AG04449 (cell line): ENCODE measurements at regions not wholly inside any gene's neighbourhood (a gene's known extent, or its start where the extent isn't known, plus 50 kb on each side); places are given as distances from the start of the nearest gene placed in this dataset.

Experiments used
- CTCF ChIA-PET: fragments of 350-600 bp; formaldehyde crosslinking; extraction: SDS; loops from one replicate; lab custom pipeline; 2021; ENCODE audit warnings: antibody characterized with exemption; lab: Yijun Ruan, JAX
- POLR2A ChIA-PET: fragments of 400-600, 350-600 bp; formaldehyde crosslinking; extraction: SDS; loops from one replicate; lab custom pipeline; 2020; ENCODE audit warnings: antibody characterized with exemption, inconsistent platforms; lab: Yijun Ruan, JAX
- DNase-seq: peaks from one replicate; pipeline ENCODE4 v3.0.0-alpha.2; 2010; ENCODE audit warnings: low read depth, low spot score
- H3K4me3 ChIP-seq: 2 replicates; pipeline ENCODE4 v1.5.1; 2011; ENCODE audit warnings: low read depth, mild to moderate bottlenecking, control low read depth, low read length
- TF ChIP-seq, protein P1 (sequence below): IDR thresholded peaks from one replicate; pipeline ENCODE4 v1.5.1; 2011; ENCODE audit warnings: mild to moderate bottlenecking, moderate library complexity, low read length, control low read depth, inconsistent platforms; ENCODE audit not compliant: insufficient read depth; ENCODE audit errors: missing control alignments

- TF ChIP-seq, protein P1, sequence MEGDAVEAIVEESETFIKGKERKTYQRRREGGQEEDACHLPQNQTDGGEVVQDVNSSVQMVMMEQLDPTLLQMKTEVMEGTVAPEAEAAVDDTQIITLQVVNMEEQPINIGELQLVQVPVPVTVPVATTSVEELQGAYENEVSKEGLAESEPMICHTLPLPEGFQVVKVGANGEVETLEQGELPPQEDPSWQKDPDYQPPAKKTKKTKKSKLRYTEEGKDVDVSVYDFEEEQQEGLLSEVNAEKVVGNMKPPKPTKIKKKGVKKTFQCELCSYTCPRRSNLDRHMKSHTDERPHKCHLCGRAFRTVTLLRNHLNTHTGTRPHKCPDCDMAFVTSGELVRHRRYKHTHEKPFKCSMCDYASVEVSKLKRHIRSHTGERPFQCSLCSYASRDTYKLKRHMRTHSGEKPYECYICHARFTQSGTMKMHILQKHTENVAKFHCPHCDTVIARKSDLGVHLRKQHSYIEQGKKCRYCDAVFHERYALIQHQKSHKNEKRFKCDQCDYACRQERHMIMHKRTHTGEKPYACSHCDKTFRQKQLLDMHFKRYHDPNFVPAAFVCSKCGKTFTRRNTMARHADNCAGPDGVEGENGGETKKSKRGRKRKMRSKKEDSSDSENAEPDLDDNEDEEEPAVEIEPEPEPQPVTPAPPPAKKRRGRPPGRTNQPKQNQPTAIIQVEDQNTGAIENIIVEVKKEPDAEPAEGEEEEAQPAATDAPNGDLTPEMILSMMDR, result no peak
- POLR2A ChIA-PET, result no interaction called here
- no peak for DNase-seq
- CTCF ChIA-PET, result no interaction called here
- H3K4me3 ChIP-seq, result no peak overlapping the region
These were observed 236.6 kb upstream of the MMADHC start for GRCh38 chr2:149824136-149824535.

- DNase-seq, result no peak
- ChIA-PET CTCF (no interaction called here), POLR2A (no interaction called here)
- TF ChIP-seq, protein P1, result no peak
- H3K4me3 ChIP-seq, result no peak overlapping the region
These were observed 231.9 kb upstream of the MMADHC start for GRCh38 chr2:149819356-149819957.

DNA sequence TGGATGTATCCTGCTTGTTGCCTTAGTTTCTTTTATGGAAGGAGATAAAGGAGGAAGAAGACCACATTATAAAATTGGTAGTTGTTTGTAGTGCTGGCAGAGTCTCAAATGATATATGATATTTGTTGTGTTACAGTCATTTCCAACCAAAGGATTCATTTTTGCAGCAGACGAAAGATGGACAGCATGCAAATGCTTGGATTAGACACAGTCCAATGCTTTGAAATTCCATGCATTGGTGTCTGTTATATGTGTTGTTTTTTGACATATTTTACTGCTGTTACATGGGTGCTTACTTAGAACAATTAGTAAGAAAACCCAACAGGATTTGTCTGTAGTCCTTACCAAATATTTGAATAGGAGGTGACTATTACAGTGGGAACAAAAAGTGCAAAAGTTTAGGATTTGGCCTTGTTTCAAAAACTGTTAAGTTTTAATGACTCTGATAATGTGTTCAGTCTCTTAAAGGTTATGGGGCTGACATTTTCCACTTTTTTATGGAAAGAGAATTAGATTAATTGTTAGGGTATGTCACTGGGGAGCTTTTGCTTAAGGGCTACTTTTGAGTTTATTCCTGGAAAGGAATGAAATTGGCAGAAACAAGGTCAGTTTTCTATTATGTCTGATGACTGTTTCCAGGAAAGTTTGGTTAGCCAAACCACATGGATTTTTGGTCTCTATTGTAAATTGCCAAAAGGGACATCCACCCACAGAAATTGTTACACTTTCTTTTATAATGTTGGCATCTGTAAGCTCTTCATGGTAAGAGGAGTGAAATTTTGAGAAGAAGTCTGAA is 229.4 kb upstream of the MMADHC start:
- no peak overlapping the region for H3K4me3 ChIP-seq
- ChIA-PET CTCF (no interaction called here), POLR2A (no interaction called here)
- TF ChIP-seq, protein P1, result no peak
- DNase-seq, result no peak

DNA sequence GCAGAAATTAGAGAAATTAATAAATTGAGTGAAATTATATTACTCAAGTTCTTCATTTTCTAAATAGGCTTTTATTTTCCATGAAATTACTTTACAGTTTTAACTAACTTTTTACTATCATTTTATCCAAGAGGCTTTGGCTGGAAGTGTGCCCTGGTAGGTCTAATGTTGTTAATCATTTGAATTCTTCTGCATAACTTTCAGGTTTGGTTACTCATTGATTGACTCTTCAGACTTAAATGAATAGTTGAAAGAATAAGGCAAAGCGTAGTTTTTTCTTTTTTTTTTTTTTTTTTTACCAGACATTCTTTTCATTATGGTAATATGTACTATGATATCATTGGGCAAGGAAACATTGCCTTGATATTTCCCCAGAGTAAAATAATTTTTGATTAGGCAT is 228.4 kb upstream of the MMADHC start:
- ChIA-PET CTCF (no interaction called here), POLR2A (no interaction called here)
- DNase-seq, result no peak
- TF ChIP-seq, protein P1, result no peak
- H3K4me3 ChIP-seq, result no peak overlapping the region

DNA sequence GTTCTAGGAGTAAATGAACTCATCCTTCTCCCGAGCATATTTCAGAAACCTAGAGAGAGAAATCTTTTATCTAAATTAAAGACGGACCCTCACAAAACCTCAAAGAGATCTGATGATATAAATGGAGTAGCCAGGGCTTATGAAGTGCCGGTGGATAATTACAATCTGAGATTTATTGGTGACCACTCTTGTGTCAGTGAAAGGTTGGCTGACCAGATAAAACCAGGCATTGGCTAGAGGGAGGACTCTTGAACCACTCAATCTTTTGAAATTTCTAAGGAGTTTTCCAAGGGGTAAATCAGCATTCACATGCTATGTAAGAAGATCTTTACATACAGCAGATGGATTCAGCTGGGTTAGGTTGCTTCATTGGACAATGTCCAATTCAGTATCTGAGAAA is 227.3 kb upstream of the MMADHC start:
- TF ChIP-seq, protein P1, result no peak
- POLR2A ChIA-PET, result no interaction called here
- DNase-seq, result no peak
- H3K4me3 ChIP-seq, result no peak overlapping the region
- CTCF ChIA-PET, result no interaction called here

DNA sequence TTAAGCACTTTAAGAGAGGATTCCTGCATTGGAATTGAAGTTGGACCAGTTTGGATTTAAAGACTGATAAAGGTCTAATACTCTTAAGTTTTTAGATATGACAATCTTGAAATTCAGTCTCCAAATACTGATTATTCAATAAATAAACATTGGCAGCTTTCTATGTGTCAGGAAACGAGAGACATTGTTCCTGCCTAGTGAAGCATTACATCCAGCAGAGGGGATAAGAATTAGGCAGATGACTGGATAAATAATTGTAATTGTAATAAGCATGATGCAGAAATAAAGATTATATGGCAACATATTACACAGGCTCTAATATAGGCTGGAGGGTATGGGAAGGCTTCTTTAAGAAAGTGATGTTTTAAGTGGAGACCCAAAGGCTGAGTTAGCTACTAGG is 226.5 kb upstream of the MMADHC start:
- ChIA-PET POLR2A (no interaction called here), CTCF (no interaction called here)
- DNase-seq, result no peak
- H3K4me3 ChIP-seq, result no peak overlapping the region
- TF ChIP-seq, protein P1, result no peak
